ENCODE measurements at regions not wholly inside any gene's neighbourhood (a gene's known extent, or its start where the extent isn't known, plus 50 kb on each side); places are given as distances from the start of the nearest gene placed in this dataset.

- DNase-seq: no peak
Measured at GRCh38 chr7:155874411-155874810, 62.1 kb upstream of the SHH start.

GRCh38 chr7:155874010-155874409 lies 61.7 kb upstream of the SHH start:
- DNase-seq: peak; percentile 5

- DNase-seq: peak; percentile 11
Measured at GRCh38 chr7:155872678-155873369, 60.6 kb upstream of the SHH start.

- no peak for DNase-seq
Measured at GRCh38 chr7:155871211-155871610, 58.9 kb upstream of the SHH start.

- peak; percentile 30 for DNase-seq
Measured at GRCh38 chr7:155870334-155871180, 58.3 kb upstream of the SHH start.

- DNase-seq: no peak
Measured at GRCh38 chr7:155869784-155870076, 57.5 kb upstream of the SHH start.

- DNase-seq: peak; percentile 11
Measured at GRCh38 chr7:155868955-155869783, 56.9 kb upstream of the SHH start.

- no peak for DNase-seq
Measured at GRCh38 chr7:155867734-155868400, 55.6 kb upstream of the SHH start.

- no peak for DNase-seq
Measured at GRCh38 chr7:155867280-155867679, 55.0 kb upstream of the SHH start.

- DNase-seq: peak; percentile 23
Measured at GRCh38 chr7:155865830-155866525, 53.7 kb upstream of the SHH start.

GRCh38 chr7:155864991-155865690 lies 52.9 kb upstream of the SHH start:
- DNase-seq: peak; percentile 16

- peak; percentile 9 for DNase-seq
Measured at GRCh38 chr7:155864271-155864985, 52.2 kb upstream of the SHH start.

GRCh38 chr7:155863721-155864151 lies 51.5 kb upstream of the SHH start:
- DNase-seq: peak; percentile 28

GRCh38 chr7:155862123-155862892 lies 50.0 kb upstream of the SHH start:
- DNase-seq: peak; percentile 17

All from right forelimb (tissue), 1 donor.